ENCODE measurements at regions not wholly inside any gene's neighbourhood (a gene's known extent, or its start where the extent isn't known, plus 50 kb on each side); places are given as distances from the start of the nearest gene placed in this dataset. TPM values are rescaled to one million over a fixed set of nuclear protein-coding genes. Genes with fewer than 3 reads are reported as not detected.

DNA sequence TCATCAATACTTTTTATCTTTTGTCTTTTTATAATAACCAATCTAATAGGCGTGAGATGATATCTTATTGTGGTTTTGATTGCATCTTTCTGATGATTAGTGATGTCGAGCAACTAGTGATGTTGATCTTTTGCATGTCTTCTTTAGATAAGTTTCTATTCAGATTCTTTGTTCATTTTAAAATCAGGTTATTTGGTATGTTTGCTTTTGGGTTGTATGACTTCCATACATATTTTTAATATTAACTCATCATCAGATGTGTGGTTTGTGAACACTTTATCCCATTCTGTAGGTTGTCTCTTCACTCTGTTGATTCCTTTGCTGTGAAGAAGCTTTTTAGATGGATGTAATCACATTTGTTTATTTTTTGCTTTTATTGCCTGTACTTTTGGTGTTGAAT is 295.8 kb downstream of the BCKDHB start:
- Histone ChIP-seq H3K27me3 (ENCODE audit: control insufficient read depth in 4 of 4, insufficient read depth in 4 of 4, low read length in 3 of 4) (no peaks in the 10 kb centered on the region), H3K4me1 (ENCODE audit: control insufficient read depth in 4 of 4, insufficient read depth in 4 of 4, low read length in 3 of 4) (peaks cover 0 to 6% (median 3%) of the 10 kb centered on the region in 4 donors), H3K27ac (ENCODE audit: low read depth in 1 of 2, low read length in 2 of 2) (no peak overlapping the region), H3K4me3 (ENCODE audit: low read depth in 1 of 3, low read length in 3 of 3) (no peak overlapping the region), H3K9ac (ENCODE audit: low read depth in 1 of 2, low read length in 2 of 2) (no peak overlapping the region), H3K9me3 (ENCODE audit: control insufficient read depth in 4 of 4, low read length in 3 of 4) (no peaks in the 10 kb centered on the region), H3K36me3 (ENCODE audit: control insufficient read depth in 4 of 4, insufficient read depth in 3 of 4, low read depth in 1 of 4, low read length in 3 of 4) (no peaks in the 10 kb centered on the region)
- TF ChIP-seq HNF4G (IDR thresholded peaks at IDR 0.05), result no peak
- TF ChIP-seq, protein P1, sequence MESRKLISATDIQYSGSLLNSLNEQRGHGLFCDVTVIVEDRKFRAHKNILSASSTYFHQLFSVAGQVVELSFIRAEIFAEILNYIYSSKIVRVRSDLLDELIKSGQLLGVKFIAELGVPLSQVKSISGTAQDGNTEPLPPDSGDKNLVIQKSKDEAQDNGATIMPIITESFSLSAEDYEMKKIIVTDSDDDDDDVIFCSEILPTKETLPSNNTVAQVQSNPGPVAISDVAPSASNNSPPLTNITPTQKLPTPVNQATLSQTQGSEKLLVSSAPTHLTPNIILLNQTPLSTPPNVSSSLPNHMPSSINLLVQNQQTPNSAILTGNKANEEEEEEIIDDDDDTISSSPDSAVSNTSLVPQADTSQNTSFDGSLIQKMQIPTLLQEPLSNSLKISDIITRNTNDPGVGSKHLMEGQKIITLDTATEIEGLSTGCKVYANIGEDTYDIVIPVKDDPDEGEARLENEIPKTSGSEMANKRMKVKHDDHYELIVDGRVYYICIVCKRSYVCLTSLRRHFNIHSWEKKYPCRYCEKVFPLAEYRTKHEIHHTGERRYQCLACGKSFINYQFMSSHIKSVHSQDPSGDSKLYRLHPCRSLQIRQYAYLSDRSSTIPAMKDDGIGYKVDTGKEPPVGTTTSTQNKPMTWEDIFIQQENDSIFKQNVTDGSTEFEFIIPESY (IDR thresholded peaks at IDR 0.05), result no peak
- DNase-seq (ENCODE audit: low spot score), result no peak
- 95% methylated on average over 2 of the region's 2 CpGs for WGBS

Small RNA genes in the stretch of these regions (small RNA-seq; reads per million reads assigned to genes)
- gene AL596028.1 (not detected), gene RNA5SP210 (not detected)
